ENCODE measurements at regions not wholly inside any gene's neighbourhood (a gene's known extent, or its start where the extent isn't known, plus 50 kb on each side); places are given as distances from the start of the nearest gene placed in this dataset.

DNA sequence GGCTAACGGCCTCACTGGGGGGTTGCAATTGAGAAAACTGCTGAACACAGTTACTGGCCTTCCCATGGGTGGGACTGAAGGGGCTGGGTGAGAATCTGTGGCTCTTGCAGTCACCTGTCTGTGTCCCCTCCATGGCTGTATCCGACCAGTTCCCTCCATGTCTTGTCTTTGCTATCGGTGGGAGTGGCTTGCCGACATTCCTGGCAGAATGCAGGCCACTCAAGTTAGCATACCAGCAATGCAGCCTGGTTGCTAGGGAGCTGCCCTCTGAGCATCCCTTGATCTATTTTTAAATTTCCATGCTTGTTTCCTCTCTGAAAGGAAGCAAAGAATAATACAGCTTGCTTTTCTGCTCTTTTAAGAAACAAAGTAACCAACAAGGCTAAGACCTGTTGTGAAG is 1509.7 kb upstream of the WWC1 start:
- Histone ChIP-seq H3K27me3 (ENCODE audit: control insufficient read depth, insufficient read depth, low read length, poor library complexity, severe bottlenecking) (peaks cover 19% of the 10 kb centered on the region), H3K4me3 (ENCODE audit: low read length) (no peak overlapping the region), H3K4me1 (ENCODE audit: control insufficient read depth, insufficient read depth, low read length) (no peaks in the 10 kb centered on the region), H3K9ac (ENCODE audit: extremely low read depth, low read length, poor library complexity, severe bottlenecking) (no peak overlapping the region), H3K9me3 (ENCODE audit: control insufficient read depth, low read length) (no peaks in the 10 kb centered on the region), H3K36me3 (ENCODE audit: control insufficient read depth, insufficient read depth, low read length) (no peaks in the 10 kb centered on the region), H3K27ac (ENCODE audit: low read depth, low read length) (peak overlapping the region; percentile 7)
- Mint-ChIP-seq H3K4me3 (no peak overlapping the region), H3K9me3 (peaks cover 11% of the 10 kb centered on the region), H3K27ac (no peak overlapping the region), H3K4me1 (peaks cover 4% of the 10 kb centered on the region), H3K27me3 (ENCODE audit: insufficient read depth) (peaks cover 13% of the 10 kb centered on the region), H3K36me3 (ENCODE audit: low read depth) (peaks cover 4% of the 10 kb centered on the region)
- peak; percentile 87 for DNase-seq
- TF ChIP-seq CTCF (conservative IDR thresholded peaks at IDR 0.05): no peak
- 24 to 43% methylated on average over 4 of the region's 4 CpGs for WGBS, 2 experiments (ENCODE audit: insufficient coverage in 1 of 2, insufficient read length in 1 of 2)

- 93 to 96% methylated on average over 9 to 29 of the region's 29 CpGs for WGBS, 2 experiments (ENCODE audit: insufficient coverage in 1 of 2, insufficient read length in 1 of 2)
- TF ChIP-seq CTCF (conservative IDR thresholded peaks at IDR 0.05): no peak
- Histone ChIP-seq H3K9ac (ENCODE audit: extremely low read depth, low read length, poor library complexity, severe bottlenecking) (no peak overlapping the region), H3K27me3 (ENCODE audit: control insufficient read depth, insufficient read depth, low read length, poor library complexity, severe bottlenecking) (peaks cover 39% of the 10 kb centered on the region), H3K4me1 (ENCODE audit: control insufficient read depth, insufficient read depth, low read length) (peaks cover 2% of the 10 kb centered on the region), H3K27ac (ENCODE audit: low read depth, low read length) (no peak overlapping the region), H3K9me3 (ENCODE audit: control insufficient read depth, low read length) (no peaks in the 10 kb centered on the region), H3K4me3 (ENCODE audit: low read length) (no peak overlapping the region), H3K36me3 (ENCODE audit: control insufficient read depth, insufficient read depth, low read length) (no peaks in the 10 kb centered on the region)
- no peak overlapping the region for H3K27ac Mint-ChIP-seq
- peaks cover 12% of the 10 kb centered on the region for H3K4me1 Mint-ChIP-seq
- peaks cover 29% of the 10 kb centered on the region for H3K27me3 Mint-ChIP-seq (ENCODE audit: insufficient read depth)
- no peak for DNase-seq
- H3K4me3 Mint-ChIP-seq: no peak overlapping the region
- H3K9me3 Mint-ChIP-seq: peaks cover 11% of the 10 kb centered on the region
- H3K36me3 Mint-ChIP-seq (ENCODE audit: low read depth): peaks cover 4% of the 10 kb centered on the region
Observed at GRCh38 chr5:166784545-166785078, 1506.8 kb upstream of the WWC1 start.

DNA sequence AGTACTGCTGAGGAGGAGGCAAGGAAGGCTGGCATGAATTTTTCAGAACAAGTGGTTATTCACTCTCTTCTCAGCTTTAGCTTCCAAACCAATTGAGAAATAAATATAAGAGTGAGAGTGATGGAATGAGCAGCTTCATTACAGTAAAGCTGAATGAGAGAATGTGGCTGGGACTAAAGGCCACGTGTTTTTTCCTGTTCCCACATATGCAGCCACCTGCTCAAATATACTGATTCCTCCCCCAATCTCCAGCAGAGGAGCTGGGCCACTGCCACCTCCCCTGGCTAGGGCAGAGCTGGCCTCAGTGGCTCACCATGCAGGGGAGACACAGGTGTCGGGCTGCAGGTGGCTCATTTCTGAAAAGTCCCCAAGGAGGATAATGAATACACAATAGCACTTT is 1505.3 kb upstream of the WWC1 start:
- Mint-ChIP-seq H3K27me3 (ENCODE audit: insufficient read depth) (peaks cover 36% of the 10 kb centered on the region), H3K4me1 (peaks cover 12% of the 10 kb centered on the region), H3K27ac (no peak overlapping the region), H3K9me3 (peaks cover 11% of the 10 kb centered on the region), H3K4me3 (no peak overlapping the region), H3K36me3 (ENCODE audit: low read depth) (peaks cover 4% of the 10 kb centered on the region)
- no peak for TF ChIP-seq CTCF (conservative IDR thresholded peaks at IDR 0.05)
- H3K9me3 ChIP-seq (ENCODE audit: control insufficient read depth, low read length): no peaks in the 10 kb centered on the region
- H3K36me3 ChIP-seq (ENCODE audit: control insufficient read depth, insufficient read depth, low read length): no peaks in the 10 kb centered on the region
- H3K4me3 ChIP-seq (ENCODE audit: low read length): no peak overlapping the region
- DNase-seq: no peak
- H3K4me1 ChIP-seq (ENCODE audit: control insufficient read depth, insufficient read depth, low read length): peaks cover 2% of the 10 kb centered on the region
- H3K27me3 ChIP-seq (ENCODE audit: control insufficient read depth, insufficient read depth, low read length, poor library complexity, severe bottlenecking): peaks cover 49% of the 10 kb centered on the region
- no peak overlapping the region for H3K27ac ChIP-seq (ENCODE audit: low read depth, low read length)
- H3K9ac ChIP-seq (ENCODE audit: extremely low read depth, low read length, poor library complexity, severe bottlenecking): no peak overlapping the region
- WGBS, 2 experiments (ENCODE audit: insufficient coverage in 1 of 2, insufficient read length in 1 of 2): 67 to 93% methylated on average over 1 to 2 of the region's 2 CpGs

All from endodermal cell (in vitro differentiated cells).